GM21360 (cell line): ENCODE measurements at regions not wholly inside any gene's neighbourhood (a gene's known extent, or its start where the extent isn't known, plus 50 kb on each side); places are given as distances from the start of the nearest gene placed in this dataset.

Experiments used
- ATAC-seq: cut with Tn5 transposase; IDR thresholded peaks from one replicate; pipeline ENCODE4 v1.9.1; 2021; ENCODE audit warnings: mild to moderate bottlenecking, moderate library complexity; ENCODE audit not compliant: unreplicated experiment

DNA sequence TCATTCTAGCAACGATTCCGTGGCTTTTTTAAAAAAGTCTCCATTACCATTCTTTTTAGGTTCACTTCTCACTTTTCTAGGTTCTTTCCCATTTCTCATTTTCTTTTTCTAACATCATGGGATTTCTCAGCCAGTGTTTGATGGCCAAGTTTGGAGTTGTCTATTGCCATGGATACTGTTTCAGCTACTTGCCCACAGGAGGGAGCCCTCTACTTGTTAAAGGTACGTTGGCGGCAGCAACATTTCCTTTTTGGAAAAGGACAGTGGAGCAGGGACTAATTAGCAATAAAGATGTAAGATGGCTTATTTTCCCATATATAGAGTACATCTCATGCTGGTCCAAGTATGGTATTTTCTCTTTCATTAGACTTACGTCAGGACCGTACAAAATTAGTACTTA lies 2257.5 kb upstream of the C9orf72 start:
- ATAC-seq = no peak

DNA sequence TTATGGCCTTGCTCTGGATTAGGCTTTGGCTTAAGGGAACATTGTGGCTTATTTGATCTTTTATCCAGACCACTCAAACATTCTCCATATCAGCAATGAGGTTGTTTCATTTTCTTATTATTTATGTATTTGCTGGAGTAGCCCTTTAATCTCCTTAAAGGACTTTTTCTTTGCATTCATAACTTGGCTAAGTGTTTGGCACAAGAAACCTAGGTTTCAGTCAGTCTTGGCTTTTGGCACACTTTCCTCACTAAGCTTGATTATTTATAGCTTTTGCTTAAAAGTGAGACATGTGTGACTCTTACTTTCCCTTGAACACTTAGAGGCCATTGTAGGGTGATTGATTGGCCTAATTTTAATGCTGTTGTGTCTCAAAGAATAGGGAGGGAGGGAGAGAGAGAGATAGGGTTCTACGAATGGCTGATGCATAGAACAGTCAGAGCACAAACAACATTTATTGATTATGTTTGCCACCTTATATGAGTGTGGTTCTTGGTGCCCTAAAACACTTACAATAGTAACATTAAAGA lies 2265.3 kb upstream of the C9orf72 start:
- ATAC-seq = no peak

DNA sequence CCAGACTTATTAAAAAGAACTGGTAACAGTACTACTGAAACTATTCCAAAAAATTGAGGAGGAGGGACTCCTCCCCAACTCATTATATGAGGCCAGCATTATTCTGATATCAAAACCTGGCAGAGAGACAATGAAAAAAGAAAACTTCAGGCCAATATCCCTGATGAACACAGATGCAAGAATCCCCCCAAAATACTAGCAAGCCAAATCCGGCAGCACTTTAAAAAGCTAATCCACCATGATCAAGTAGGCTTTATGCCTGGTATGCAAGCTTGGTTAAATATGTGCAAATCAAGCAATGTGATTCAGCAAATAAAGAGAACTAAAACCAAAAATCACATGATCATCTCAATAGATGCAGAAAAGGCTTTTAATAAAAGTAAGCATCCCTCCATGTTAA lies 2271.0 kb upstream of the C9orf72 start:
- ATAC-seq = no peak

DNA sequence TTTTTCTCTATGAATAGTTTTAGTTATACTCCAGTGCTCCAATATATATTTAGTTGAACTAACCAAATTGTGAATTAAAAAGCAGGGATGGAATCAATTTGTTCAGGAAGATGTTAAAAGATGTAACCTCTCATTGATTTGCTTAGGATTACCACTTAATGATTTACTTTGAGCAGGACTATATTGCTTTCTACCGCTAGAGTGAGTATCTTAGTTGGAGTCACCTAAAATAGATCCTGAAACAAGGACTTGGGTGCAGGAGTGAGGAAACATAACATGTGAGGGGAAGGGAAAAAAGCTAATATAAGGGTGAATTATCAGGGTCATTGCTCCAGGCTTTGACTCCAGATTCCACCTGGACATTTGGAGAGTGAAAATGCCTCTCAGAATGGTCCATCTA lies 2277.4 kb upstream of the C9orf72 start:
- ATAC-seq = no peak

DNA sequence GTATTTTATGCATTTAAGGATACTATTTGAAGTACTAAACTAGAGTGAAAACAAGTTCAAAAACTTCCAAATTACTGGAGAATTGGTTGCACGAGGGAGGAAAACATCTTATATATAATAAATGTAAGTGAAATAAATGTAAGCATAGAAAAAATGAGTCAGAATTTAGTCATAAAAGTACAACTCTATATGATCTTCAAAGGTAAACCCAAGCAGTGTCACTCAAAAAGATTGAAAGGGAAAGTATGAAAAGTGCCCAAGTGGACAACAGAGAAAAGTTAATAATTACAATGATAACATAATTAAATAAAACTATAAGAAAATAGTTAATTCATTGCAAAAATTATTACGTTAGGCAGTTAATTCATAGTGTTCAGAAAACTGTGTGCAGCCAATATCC lies 2288.5 kb upstream of the C9orf72 start:
- ATAC-seq = no peak

DNA sequence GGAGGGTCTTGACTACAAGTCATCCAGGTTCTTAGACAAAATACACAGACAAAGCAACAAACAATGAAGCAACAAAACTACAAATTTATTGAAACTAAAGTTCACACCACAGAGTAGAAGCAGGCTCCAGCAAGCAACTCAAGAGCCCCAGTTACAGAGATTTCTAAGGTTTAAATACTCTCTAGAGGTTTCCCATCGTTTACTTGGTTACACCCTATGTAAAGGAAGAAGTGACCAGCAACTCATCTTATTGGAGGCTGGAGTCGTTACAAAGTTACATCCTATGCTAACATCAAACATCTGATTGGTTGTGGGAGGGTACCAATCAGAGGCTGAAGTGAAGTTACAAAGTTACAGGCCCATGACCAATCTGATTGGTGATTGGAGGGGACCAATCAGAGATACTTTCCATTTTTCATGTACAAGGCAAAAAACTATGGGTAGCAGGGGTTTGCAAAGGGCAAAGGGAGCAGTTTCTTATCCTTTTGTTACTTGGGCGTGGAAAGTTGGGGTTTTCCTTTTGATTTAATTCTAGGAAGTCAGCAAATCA lies 2292.6 kb upstream of the C9orf72 start:
- ATAC-seq = no peak

DNA sequence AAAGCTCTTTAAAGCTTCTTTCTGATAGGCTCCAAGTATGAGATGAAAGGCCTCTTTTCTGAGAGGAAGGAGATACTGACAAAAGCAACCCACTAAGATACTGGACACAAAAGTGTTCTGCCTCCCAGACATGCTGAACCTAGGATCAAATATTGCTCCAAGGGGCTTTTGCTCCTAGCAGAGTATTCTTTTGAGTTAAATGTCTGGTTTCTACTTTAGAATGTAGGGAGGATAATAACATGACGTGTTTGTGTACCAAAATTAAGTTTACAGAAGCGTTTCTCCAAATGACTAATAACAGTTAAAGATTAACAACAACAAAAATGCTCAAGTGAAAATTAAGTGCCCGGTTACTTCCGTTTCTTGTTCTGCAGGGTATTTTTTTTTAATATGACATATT lies 2293.3 kb upstream of the C9orf72 start:
- no peak for ATAC-seq

DNA sequence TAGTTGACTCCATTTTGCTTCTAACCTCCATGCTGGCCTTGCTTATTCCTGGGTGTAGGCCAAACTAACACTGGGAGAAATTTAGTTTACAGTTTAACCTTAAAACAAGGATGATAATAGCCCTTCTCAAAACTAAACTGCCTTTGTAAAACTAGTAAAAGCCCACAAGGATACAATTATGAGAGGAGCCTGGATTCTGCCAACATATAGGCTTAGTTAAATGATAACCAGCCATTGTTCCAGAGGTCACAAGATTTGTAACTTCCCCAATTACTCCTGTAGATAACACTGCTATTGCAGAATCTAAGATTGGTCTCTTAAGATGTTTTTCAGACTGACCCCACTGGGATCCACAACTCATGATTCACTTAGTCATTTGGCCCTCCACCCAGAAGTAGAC lies 2300.3 kb upstream of the C9orf72 start:
- no peak for ATAC-seq

DNA sequence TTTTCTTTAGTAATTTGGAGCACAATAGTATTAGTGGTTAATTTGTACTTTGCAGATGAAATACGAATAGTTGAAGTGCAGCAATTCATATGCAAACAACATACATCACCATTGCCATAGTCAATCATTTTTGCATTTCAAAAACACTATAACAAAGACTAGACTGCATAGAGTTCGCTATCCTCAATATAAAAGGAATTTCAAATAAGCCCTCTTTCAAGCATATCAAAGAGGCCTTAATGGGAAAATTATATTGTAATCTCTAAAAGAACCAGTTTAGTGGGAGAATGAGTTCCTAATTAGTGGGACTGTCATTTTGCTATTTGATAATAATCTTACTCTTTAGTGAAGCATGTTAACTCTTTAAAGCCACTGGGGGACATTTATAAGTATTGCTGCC lies 2302.3 kb upstream of the C9orf72 start:
- ATAC-seq = no peak

DNA sequence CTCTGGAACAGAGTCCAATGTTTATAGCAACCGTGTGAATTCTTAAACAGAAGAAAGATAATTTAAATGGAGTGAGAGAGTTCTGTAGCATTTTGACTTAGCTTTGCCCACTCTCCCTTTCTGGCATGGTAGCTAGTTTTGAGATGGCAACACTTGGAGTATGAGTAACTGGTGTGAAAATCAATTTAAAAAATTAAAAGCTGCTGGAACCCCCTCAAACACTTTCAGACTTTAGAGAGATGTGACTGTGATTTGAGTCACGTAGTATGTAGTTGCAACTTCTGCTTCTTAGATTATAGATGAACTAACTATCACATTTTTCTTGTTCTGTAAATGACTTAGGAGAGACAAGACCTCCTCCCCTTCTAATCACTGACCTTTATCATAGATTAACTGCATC lies 2309.5 kb upstream of the C9orf72 start:
- ATAC-seq = no peak

DNA sequence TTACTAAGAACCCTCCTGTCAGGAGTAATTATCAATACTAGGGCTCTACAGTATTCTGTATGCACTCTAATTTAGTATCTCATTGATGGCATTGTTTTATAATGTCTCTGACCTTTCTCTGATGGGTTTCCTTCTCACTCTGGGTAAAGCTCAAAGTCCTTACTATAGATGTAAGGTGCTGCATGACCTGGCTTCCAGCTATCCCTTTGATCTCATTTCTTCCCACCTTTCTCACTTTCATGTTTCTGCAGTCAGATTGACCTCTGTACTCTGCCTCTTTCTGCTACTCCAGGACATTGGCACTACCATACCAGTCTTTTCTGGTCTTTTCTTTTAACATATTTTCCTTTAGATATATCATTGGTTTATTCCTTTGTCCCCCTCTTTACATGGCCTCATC lies 2332.8 kb upstream of the C9orf72 start:
- ATAC-seq = no peak

DNA sequence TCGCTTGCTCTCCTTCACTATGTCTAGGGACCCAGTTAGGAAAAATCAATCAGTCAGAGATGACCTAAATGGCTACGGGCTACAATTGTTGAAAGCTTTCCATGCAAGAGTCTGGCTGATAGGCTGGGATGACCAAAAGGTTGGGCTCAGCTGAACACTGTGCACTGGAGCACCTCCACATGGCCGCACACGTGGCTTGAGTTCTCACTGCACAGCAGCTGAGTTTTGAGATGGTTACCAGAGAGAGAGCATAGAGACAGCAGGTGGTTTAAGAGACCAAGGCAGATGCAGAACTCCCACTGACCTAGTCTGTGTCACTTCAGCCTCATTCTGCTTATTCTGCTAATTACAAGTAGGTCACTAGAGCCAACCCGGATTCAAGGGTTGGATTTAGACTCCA lies 2354.8 kb upstream of the C9orf72 start:
- no peak for ATAC-seq

DNA sequence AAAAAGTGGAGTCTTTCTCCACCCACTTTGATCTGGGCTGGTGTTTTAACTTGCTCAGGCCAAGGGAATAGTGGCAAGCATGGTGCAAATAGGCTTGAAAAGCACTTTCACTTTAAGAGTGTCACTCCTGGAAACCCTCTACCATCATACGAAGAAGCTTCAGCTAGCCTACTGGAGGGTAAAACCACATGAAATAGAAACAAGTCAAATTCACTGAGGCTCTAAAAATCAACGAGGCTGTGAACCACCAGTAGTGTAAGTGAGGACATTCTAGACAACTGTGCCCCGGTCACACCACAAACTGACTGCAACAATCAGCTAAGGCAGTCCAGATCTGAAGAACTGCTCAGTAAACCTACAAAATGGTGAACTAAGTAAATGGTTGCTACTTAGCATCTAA lies 2366.3 kb upstream of the C9orf72 start:
- ATAC-seq = no peak

DNA sequence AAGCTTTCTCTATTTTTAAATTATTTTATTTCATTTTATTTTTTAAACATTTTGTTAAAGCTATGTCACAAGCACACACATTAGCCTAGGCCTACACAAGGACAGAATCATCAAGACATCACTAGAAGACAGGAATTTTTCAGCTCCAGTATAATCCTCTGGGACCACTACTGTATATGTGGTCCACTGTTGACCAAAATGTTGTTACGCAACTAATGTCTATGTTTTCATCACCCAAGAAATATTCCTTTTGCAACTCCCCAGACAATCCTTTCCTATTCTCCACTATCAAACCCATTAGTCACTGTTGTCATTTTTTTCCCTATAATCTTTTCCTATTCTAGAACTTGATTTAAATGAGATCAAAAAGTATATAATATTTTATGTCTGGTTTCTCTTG lies 2371.7 kb upstream of the C9orf72 start:
- ATAC-seq = no peak

DNA sequence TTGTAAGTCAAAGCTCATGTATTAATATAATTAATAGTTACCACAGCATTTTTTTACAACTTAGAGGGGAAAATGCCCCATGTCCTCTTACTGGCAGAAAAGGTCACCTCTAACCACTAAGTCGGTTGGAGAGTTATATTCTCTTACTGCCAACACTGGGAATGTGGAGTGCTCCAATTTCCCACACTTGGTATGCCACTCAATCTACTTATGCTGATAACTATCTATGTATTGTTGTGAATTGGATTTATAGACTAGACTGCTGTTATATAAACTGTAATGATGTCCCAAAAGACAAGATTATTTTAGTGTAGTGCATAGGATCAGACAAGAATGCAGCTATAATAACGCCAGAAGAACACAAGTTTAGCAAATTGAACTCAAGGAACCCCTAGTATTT lies 2385.2 kb upstream of the C9orf72 start:
- ATAC-seq = no peak

DNA sequence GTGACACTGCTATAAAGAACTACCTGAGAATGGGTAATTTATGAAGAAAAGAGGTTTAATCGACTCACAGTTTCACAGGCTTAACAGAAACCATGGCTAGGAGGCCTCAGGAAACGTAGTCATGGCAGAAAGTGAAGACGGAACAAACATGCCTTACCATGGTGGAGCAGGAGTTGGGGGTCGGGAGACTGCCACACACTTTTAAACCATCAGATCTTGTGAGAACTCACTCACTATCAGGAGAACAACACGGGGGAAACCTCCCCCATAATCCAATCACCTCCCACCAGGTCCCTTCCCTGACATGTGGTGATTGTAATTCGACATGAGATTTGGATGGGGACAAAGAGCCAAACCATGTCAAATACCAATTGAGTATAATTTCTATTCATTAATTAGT lies 2392.6 kb upstream of the C9orf72 start:
- no peak for ATAC-seq

DNA sequence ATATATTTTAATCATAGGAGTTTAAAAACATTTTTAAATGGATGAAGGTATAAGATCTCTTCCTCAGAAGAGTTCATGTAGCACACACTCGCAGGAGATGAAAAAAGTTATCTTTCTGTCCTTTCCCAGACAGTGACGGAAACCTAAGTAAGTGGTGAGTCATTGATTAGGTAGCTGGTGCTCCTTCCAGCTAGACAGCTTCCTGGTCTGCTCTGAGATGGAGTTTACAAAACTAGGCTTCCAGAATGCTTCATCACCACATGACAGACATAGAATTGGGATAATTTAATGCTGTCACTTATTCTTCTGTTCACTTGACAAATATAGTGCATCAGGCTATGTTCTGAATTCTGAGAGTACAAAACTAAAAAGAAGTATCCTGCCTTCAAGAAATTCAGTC lies 2393.0 kb upstream of the C9orf72 start:
- ATAC-seq = no peak

DNA sequence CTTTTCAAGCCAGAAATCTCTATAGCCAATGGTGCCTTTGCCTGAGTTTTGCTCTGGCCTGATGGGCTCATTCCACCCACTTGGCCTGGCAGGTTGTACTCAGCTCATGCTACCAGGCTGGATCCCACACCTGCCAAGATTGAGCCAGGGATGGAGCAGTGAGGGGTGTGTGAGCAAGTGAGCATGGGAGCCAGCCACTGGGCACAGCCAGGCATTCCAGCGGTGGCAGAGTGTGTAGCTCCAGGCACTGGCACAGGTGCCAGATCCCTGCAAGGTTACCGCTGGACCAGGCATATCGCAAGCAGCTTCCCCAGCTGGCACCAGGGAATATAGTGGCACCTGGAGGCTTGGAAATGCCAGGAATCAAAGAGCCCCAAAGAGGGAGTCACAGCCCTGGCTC lies 2395.6 kb upstream of the C9orf72 start:
- ATAC-seq = no peak

DNA sequence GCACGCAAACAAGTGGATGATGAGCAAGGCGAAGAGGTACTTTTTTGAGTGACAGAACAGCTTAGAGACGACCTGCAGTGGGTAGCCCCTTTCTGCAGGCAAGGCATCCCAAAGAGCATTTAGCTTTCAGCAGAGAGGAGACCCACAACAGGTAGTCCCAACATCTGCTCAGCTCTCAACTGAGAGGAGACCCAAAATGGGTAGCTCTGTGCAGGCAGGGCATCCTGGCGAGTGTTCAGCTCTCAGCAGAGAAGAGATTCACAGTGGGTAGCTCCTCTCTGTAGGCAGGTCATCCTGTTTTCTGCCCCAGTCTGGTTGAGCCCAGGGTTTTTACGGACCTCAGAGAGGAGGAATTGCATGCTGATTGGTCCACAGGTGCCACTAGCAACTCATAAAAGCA lies 2396.1 kb upstream of the C9orf72 start:
- no peak for ATAC-seq

DNA sequence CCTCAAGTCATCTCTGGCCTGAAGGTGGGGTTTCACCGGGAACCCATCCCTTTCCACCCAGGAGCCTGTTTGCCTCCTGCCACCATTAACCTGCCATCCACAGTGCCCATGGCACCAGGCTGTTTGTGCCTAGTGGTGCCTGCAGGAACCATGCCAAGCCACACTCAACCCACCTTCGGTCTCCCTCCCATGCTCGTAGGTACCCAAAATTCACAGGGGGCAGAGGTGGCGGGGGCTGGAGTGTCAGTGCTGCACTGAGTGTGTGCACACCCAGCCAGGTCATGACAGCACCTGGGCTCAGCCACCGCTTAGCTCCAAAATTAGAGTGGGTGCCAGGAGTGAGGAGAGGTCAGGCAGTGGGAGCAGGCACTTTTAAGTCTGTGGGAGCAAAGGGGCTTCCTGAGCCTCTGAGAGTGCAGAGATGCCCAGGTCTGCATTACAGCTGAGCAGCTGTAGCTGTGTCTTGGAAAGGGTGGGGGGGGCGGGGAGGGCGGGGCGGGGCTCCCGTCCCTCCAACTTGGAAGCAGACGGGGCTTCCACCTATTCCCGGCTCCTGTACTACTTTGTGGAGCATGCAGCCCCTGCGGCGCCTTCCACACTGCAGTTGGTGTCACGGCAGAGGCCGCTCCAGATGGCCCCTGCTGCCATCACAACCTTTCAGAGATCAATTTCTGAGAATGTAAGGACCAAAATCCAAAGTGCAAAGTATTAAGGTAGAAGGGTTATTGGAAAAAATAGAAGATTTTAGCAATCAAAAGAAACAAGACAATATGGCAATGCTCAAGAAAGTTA lies 2396.8 kb upstream of the C9orf72 start:
- ATAC-seq = no peak

DNA sequence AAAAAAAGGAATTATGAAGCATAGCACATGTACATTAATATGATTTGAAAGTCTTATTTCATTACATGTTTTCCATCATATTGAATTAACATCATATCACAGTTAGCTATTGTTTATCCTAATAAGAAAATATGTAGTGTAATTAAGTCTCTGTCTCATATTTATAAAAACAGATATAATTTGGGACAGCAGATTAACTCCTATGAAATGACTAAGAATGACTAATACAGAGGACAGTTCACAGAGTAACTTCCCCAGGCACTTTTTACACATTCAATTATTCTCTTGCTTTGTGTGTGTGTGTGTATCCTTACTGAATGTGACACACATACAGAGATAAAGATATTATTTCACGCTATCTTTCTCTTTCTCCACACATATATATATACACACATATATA lies 2400.9 kb upstream of the C9orf72 start:
- no peak for ATAC-seq

DNA sequence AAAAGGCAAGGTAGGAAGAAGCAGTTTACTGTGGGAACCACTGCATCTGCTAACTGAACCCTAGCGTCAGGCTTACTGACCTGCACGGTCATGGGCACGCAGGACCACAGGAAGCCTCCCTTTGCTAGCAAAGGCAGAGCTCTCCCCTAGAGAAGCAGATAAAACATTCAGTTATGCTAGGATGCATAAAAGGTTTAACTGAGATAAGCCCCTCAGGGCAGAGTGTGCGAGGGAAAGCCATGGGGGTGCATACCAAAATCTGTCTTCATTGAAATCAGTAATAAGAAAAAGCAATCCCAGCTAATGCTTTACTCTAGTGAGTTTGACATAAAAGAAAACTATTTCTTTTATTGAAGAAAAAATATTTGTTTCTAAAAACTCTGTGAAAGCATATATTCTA lies 2403.7 kb upstream of the C9orf72 start:
- ATAC-seq = no peak

DNA sequence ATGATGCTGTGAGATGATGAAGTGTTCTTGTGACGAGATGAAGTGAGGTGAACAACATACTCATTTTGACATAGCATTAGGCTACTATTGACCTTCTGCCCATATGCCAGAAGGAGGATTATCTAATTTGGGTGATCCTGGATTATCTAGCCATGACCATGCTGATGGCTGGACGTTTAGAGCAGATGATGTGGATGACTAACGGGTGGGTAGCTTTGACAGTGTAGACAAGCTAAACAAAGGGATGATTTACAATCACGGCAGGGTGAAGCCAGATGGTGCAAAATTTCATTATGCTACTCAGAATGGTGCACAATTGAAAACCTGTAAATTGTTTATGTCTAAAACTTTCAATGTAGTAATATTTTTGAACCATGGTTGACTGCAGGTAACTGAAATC lies 2403.4 kb upstream of the ACO1 start:
- no peak for ATAC-seq
